Smooth muscle cell (in vitro differentiated cells): ENCODE measurements at regions not wholly inside any gene's neighbourhood (a gene's known extent, or its start where the extent isn't known, plus 50 kb on each side); places are given as distances from the start of the nearest gene placed in this dataset.

ENCODE experiments used
- DNase-seq: peaks from one replicate; lab custom pipeline; 2025; ENCODE audit not compliant: unreplicated experiment; lab: John Stamatoyannopoulos, UW
- H2AFZ ChIP-seq: fragments of 200-600 bp; sonication (generic); 2 replicates; pipeline ENCODE4 v1.6.0; 2016; ENCODE audit warnings: antibody characterized with exemption, low read depth, mild to moderate bottlenecking
- H3F3A ChIP-seq: fragments of 200-600 bp; sonication (generic); 2 replicates; pipeline ENCODE4 v1.6.0; 2017; ENCODE audit warnings: antibody characterized with exemption, low read depth
- H3K27ac ChIP-seq: fragments of 200-600 bp; sonication (generic); 2 replicates; pipeline ENCODE4 v1.5.1; 2016; ENCODE audit warnings: low read depth, mild to moderate bottlenecking
- H3K27me3 ChIP-seq: fragments of 200-600 bp; sonication (generic); 2 replicates; pipeline ENCODE4 v1.6.1; 2016; ENCODE audit warnings: low read depth, mild to moderate bottlenecking
- H3K36me3 ChIP-seq: fragments of 200-600 bp; sonication (generic); 2 replicates; pipeline ENCODE4 v1.5.1; 2016; ENCODE audit warnings: low read depth
- H3K4me1 ChIP-seq: fragments of 200-600 bp; sonication (generic); 2 replicates; pipeline ENCODE4 v1.5.1; 2016; ENCODE audit warnings: low read depth
- H3K4me2 ChIP-seq: fragments of 200-600 bp; sonication (generic); 2 replicates; pipeline ENCODE4 v1.6.0; 2016; ENCODE audit warnings: mild to moderate bottlenecking
- H3K4me3 ChIP-seq: fragments of 200-600 bp; sonication (generic); 2 replicates; pipeline ENCODE4 v1.5.1; 2016; ENCODE audit warnings: mild to moderate bottlenecking
- H3K79me2 ChIP-seq: fragments of 200-600 bp; sonication (generic); 2 replicates; pipeline ENCODE4 v1.6.0; 2016; ENCODE audit warnings: low read depth, mild to moderate bottlenecking
- H3K9ac ChIP-seq: fragments of 200-600 bp; sonication (generic); 2 replicates; pipeline ENCODE4 v1.6.0; 2016; ENCODE audit warnings: low read depth
- H3K9me3 ChIP-seq: fragments of 200-600 bp; sonication (generic); replicated peaks from 2 replicates; pipeline ENCODE4 v1.5.1; 2016; ENCODE audit warnings: low read depth
- H4K20me1 ChIP-seq: fragments of 200-600 bp; sonication (generic); 2 replicates; pipeline ENCODE4 v1.6.0; 2016; ENCODE audit warnings: low read depth
- WGBS: methylation state at CpG from one replicate; pipeline ENCODE4 v1.1.7; 2016; ENCODE audit warnings: low lambda C conversion rate; 5-methylcytosine and 5-hydroxymethylcytosine counted together
- TF ChIP-seq, protein P1 (sequence below): fragments of 200-600 bp; sonication (generic); IDR thresholded peaks from 2 replicates; pipeline ENCODE4 v1.5.1; 2017; ENCODE audit warnings: borderline replicate concordance, mild to moderate bottlenecking, antibody characterized with exemption; ENCODE audit not compliant: insufficient read depth, poor library complexity, severe bottlenecking

DNA sequence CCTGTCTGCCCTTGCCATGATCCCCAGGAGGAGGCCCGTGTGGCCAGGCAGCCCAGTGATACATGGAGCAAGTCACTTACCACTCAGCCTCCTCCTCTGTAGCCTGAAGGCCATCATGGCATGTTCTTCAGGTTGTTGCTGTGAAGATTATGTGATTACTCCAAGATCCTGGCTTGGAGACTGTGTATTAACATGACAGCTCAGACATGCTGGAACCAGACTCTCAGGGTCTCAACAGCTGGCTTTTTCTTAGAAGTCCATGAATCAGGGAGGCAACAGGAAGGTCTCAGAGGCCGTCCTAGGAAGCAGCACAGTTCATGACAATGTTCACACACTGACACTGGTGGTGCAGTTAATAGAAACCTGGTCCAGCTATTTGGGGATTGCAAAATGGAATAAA lies 158.6 kb upstream of the TWIST2 start:
- Histone ChIP-seq H2AFZ (no peak overlapping the region), H3K4me3 (no peak overlapping the region), H3K36me3 (no peaks in the 10 kb centered on the region), H3K27me3 (no peaks in the 10 kb centered on the region), H3F3A (no peaks in the 10 kb centered on the region), H3K9me3 (no peaks in the 10 kb centered on the region), H3K27ac (no peak overlapping the region), H4K20me1 (no peaks in the 10 kb centered on the region), H3K9ac (no peak overlapping the region), H3K4me2 (no peak overlapping the region), H3K79me2 (no peaks in the 10 kb centered on the region), H3K4me1 (no peaks in the 10 kb centered on the region)
- TF ChIP-seq, protein P1, sequence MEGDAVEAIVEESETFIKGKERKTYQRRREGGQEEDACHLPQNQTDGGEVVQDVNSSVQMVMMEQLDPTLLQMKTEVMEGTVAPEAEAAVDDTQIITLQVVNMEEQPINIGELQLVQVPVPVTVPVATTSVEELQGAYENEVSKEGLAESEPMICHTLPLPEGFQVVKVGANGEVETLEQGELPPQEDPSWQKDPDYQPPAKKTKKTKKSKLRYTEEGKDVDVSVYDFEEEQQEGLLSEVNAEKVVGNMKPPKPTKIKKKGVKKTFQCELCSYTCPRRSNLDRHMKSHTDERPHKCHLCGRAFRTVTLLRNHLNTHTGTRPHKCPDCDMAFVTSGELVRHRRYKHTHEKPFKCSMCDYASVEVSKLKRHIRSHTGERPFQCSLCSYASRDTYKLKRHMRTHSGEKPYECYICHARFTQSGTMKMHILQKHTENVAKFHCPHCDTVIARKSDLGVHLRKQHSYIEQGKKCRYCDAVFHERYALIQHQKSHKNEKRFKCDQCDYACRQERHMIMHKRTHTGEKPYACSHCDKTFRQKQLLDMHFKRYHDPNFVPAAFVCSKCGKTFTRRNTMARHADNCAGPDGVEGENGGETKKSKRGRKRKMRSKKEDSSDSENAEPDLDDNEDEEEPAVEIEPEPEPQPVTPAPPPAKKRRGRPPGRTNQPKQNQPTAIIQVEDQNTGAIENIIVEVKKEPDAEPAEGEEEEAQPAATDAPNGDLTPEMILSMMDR, result no peak
- 87% methylated on average over 2 of the region's 2 CpGs for WGBS
- no peak for DNase-seq

DNA sequence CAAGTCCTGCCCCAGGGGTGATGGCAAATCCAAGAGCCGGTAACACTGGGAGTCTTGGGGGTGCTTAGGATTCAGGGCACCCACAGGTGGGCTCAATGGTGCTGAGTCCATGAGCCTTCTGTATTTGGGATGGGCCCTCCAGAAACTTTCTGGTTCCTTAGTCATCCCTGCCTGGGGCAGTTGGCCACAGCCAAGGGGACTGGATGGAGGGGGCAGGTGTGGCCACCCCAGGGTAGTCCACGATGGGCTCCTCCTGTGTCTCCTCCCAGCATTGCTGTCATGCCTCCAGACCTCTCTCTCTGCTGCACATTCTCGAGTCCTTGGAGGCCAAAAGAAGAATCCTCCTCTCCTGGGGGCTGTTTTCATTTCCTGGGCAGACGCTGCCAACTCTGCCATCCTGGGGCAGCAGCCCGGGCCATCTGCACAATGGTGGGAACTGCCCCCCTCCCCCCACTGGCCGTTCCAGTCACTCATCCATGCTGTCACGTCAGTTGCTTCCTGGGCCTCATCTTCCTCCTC lies 158.0 kb upstream of the TWIST2 start:
- no peaks in the 10 kb centered on the region for H3K9me3 ChIP-seq
- H2AFZ ChIP-seq, result no peak overlapping the region
- 89% methylated on average over 7 of the region's 7 CpGs for WGBS
- no peaks in the 10 kb centered on the region for H3K27me3 ChIP-seq
- no peaks in the 10 kb centered on the region for H3F3A ChIP-seq
- H3K9ac ChIP-seq, result no peak overlapping the region
- no peak overlapping the region for H3K27ac ChIP-seq
- TF ChIP-seq, protein P1, result no peak
- H4K20me1 ChIP-seq, result no peaks in the 10 kb centered on the region
- no peak overlapping the region for H3K4me2 ChIP-seq
- no peaks in the 10 kb centered on the region for H3K4me1 ChIP-seq
- no peak for DNase-seq
- no peaks in the 10 kb centered on the region for H3K79me2 ChIP-seq
- H3K4me3 ChIP-seq, result no peak overlapping the region
- H3K36me3 ChIP-seq, result no peaks in the 10 kb centered on the region

DNA sequence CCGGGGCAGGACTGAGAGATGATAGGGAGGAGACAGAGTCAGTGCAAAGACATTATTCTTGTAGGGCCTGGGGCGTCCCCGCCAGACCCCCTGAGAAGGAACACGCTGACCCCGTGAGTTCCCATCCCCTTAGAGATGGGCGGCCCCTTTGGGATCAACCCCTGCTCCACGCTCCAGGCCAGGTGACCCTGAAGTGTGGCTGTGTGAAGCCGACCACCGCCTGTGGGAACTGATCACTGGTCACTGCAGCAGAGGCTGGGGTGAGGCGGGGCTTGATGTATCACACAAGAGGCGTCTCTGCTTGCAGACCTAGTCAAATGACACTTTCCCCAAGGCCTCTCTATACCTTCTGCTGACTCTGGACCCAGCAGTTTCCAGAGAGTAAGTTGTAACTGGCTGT lies 157.4 kb upstream of the TWIST2 start:
- Histone ChIP-seq H3K4me1 (no peaks in the 10 kb centered on the region), H3F3A (no peaks in the 10 kb centered on the region), H3K27ac (no peak overlapping the region), H2AFZ (no peak overlapping the region), H3K27me3 (no peaks in the 10 kb centered on the region), H3K36me3 (no peaks in the 10 kb centered on the region), H3K9ac (no peak overlapping the region), H3K4me3 (no peak overlapping the region), H3K79me2 (no peaks in the 10 kb centered on the region), H4K20me1 (no peaks in the 10 kb centered on the region), H3K9me3 (no peaks in the 10 kb centered on the region), H3K4me2 (no peak overlapping the region)
- WGBS, result 89% methylated on average over 11 of the region's 11 CpGs
- TF ChIP-seq, protein P1, result no peak
- DNase-seq, result no peak
